Liver (tissue), 3 donors: ENCODE measurements at regions not wholly inside any gene's neighbourhood (a gene's known extent, or its start where the extent isn't known, plus 50 kb on each side); places are given as distances from the start of the nearest gene placed in this dataset.

Experiments
- EGR1 ChIP-seq, 2 donors: IDR thresholded peaks; 2 replicates each; pipeline ENCODE4 v1.6.1; 2016 to 2018; ENCODE audit warnings: antibody characterized with exemption in 2 of 2, low read depth in 2 of 2
- SP1 ChIP-seq: IDR thresholded peaks from 2 replicates; pipeline ENCODE4 v1.6.1; 2018; ENCODE audit warnings: antibody characterized with exemption, mild to moderate bottlenecking
- TF ChIP-seq, protein P1 (sequence below): fragments of 150-350 bp; IDR thresholded peaks from 2 replicates; pipeline ENCODE4 v1.5.1; 2017; ENCODE audit warnings: improper control_type of control experiment, low read depth, low read length; ENCODE audit not compliant: missing input control
- donor health status: healthy.
- donor health status: healthy.

DNA sequence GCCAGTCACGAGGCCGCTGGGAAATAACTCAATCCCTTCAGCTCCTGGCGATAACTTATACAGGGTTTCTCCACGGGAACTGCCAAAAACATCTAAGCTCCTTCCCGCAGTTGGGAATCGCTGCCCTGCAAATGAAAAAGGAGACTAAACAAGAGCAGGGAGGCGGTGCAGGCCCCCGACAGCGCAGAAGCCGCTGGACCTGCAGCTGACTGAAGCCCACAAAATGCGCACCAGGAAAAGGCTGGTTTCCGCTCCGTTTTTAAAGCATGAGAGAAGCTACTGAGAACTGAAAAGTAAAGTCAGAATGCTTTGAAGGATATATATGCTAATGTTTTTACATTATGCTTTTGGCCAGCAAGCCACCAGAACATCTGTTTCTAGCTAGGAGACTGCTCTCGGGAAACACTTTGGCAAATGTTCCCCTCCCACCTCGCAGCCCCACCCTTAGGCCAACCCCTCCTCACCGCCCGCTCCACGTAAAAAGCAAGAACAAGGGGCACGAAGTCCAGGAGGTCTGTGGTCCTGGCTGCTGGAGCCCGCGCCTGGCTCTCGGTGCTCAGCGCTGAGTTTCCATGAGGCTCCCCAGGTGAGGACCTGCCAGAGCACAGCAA lies 90.5 kb downstream of the SOD2 start:
- TF ChIP-seq, protein P1, sequence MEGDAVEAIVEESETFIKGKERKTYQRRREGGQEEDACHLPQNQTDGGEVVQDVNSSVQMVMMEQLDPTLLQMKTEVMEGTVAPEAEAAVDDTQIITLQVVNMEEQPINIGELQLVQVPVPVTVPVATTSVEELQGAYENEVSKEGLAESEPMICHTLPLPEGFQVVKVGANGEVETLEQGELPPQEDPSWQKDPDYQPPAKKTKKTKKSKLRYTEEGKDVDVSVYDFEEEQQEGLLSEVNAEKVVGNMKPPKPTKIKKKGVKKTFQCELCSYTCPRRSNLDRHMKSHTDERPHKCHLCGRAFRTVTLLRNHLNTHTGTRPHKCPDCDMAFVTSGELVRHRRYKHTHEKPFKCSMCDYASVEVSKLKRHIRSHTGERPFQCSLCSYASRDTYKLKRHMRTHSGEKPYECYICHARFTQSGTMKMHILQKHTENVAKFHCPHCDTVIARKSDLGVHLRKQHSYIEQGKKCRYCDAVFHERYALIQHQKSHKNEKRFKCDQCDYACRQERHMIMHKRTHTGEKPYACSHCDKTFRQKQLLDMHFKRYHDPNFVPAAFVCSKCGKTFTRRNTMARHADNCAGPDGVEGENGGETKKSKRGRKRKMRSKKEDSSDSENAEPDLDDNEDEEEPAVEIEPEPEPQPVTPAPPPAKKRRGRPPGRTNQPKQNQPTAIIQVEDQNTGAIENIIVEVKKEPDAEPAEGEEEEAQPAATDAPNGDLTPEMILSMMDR, result no peak
- TF ChIP-seq EGR1 (IDR thresholded peaks at IDR 0.05; ENCODE audit: low read depth in 2 of 2) (no peak), SP1 (no peak)
